OCI-LY3 (cell line): ENCODE measurements at regions not wholly inside any gene's neighbourhood (a gene's known extent, or its start where the extent isn't known, plus 50 kb on each side); places are given as distances from the start of the nearest gene placed in this dataset.

Experiments
- CTCF ChIP-seq: fragments of 200-600, 300-600 bp; sonication (generic); IDR thresholded peaks from 2 replicates; pipeline ENCODE4 v1.5.1; 2014; ENCODE audit warnings: antibody characterized with exemption, low read length, low read depth
- EZH2phosphoT487 ChIP-seq: fragments of 200-600 bp; shearing (Covaris generic); IDR thresholded peaks from 2 replicates; pipeline ENCODE4 v1.6.1; 2018; ENCODE audit warnings: antibody characterized with exemption, mixed run types, low read depth

- no peak for TF ChIP-seq CTCF
- no peak for TF ChIP-seq EZH2phosphoT487
Observed at GRCh38 chr18:22822841-22823508, 110.2 kb upstream of the RBBP8 start.
